ENCODE measurements at regions not wholly inside any gene's neighbourhood (a gene's known extent, or its start where the extent isn't known, plus 50 kb on each side); places are given as distances from the start of the nearest gene placed in this dataset.

GRCh38 chr4:22897520-22898108 lies 204.9 kb downstream of the GBA3 start:
- Histone ChIP-seq H3K4me1 (no peaks in the 10 kb centered on the region), H3K4me3 (ENCODE audit: low read depth, low read length) (no peak overlapping the region), H3K27me3 (no peaks in the 10 kb centered on the region; the same call in 1 of the 2 replicates), H3K36me3 (no peaks in the 10 kb centered on the region), H3K9me3 (no peaks in the 10 kb centered on the region)
- DNase-seq: peak; percentile 19
- peak; percentile 76 for TF ChIP-seq CTCF (IDR thresholded peaks at IDR 0.05; ENCODE audit: low read depth, low read length)

GRCh38 chr4:22895482-22895881 lies 202.7 kb downstream of the GBA3 start:
- Histone ChIP-seq H3K9me3 (no peaks in the 10 kb centered on the region), H3K4me1 (no peaks in the 10 kb centered on the region), H3K27me3 (no peaks in the 10 kb centered on the region; the same call in 1 of the 2 replicates), H3K36me3 (no peaks in the 10 kb centered on the region), H3K4me3 (ENCODE audit: low read depth, low read length) (no peak overlapping the region)
- DNase-seq: no peak
- TF ChIP-seq CTCF (IDR thresholded peaks at IDR 0.05; ENCODE audit: low read depth, low read length): no peak

DNA sequence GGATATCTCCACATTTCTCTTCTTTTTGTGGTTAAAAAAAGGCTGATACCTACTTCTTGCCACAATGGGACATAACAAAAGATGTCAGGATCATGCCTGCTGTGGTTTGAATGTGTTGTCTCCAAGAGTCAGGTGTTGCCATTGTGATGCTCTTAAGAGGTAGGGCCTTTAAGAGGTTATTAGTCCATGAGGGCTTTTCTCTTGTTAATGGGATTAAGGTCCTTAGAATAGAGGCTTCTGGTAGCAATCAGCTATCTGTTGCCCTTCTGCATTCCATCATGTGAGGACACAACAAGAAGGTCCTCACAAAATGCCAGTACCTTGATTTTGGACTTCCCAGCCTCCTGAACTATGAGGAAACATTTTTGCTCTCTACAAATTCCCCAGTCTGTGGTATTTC lies 191.4 kb downstream of the GBA3 start:
- Histone ChIP-seq H3K9me3 (no peaks in the 10 kb centered on the region), H3K4me3 (ENCODE audit: low read depth, low read length) (no peak overlapping the region), H3K36me3 (no peaks in the 10 kb centered on the region), H3K27me3 (no peaks in the 10 kb centered on the region), H3K4me1 (no peaks in the 10 kb centered on the region)
- DNase-seq: no peak
- TF ChIP-seq CTCF (IDR thresholded peaks at IDR 0.05; ENCODE audit: low read depth, low read length): no peak

- H3K27me3 ChIP-seq: no peaks in the 10 kb centered on the region
- DNase-seq: no peak
Observed at GRCh38 chr4:22881411-22881810, 188.7 kb downstream of the GBA3 start.

DNA sequence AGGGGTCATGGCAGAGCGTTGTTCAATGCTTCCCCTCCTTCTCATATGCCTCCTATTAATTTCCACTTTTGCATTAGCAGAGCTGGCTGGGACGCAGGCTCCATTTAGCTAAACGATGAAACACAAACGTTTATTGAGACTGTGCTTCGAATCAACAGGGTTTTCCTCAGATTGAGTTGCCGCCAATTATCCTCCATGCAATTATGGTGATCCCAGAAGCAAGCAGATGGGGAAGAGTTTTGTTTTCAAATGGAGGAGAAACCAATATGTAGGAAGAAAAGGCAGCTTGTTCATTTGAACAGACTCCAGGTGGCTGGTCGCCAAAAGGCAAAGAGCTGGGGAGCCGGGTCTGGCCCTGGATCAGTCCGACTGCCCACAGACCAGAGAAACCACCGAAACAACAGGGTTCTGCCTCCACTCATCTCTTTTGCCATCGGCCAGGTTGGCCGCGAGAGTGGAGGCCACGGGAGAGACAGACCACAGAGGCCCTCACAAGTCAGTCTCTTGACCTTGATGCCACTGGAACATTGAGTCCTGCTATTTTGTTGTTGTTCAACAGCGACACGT lies 184.8 kb downstream of the GBA3 start:
- Histone ChIP-seq H3K27me3 (no peaks in the 10 kb centered on the region), H3K4me1 (no peaks in the 10 kb centered on the region), H3K9me3 (no peaks in the 10 kb centered on the region), H3K36me3 (no peaks in the 10 kb centered on the region), H3K4me3 (ENCODE audit: low read depth, low read length) (no peak overlapping the region)
- no peak for DNase-seq
- TF ChIP-seq CTCF (IDR thresholded peaks at IDR 0.05; ENCODE audit: low read depth, low read length): no peak

More at GRCh38 chr4:22881411-22881810, 188.7 kb downstream of the GBA3 start:
- Histone ChIP-seq H3K9me3 (no peaks in the 10 kb centered on the region), H3K4me3 (ENCODE audit: low read depth, low read length) (no peak overlapping the region), H3K4me1 (no peaks in the 10 kb centered on the region), H3K36me3 (no peaks in the 10 kb centered on the region)
- no peak for TF ChIP-seq CTCF (IDR thresholded peaks at IDR 0.05; ENCODE audit: low read depth, low read length)

DNA sequence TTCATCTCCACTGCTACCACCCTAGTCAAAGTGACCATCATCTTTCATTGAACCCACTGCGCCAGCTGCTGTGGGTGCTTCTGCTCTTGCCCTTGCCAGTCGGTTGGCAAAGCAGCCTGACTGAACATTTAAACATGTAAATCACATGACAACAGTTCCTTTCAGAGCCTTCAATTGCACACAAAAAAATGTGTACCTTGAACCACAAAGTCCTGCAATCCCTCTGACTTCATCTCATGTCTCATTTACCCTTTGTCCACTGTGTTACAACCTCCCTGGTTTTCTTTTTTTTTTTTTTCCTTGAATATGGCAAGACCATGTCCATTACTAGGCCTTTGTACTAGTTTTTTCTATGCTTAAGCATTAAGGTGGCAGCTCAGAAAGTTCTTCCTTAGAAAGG lies 183.5 kb downstream of the GBA3 start:
- Histone ChIP-seq H3K36me3 (no peaks in the 10 kb centered on the region), H3K9me3 (no peaks in the 10 kb centered on the region), H3K4me3 (ENCODE audit: low read depth, low read length) (no peak overlapping the region), H3K4me1 (no peaks in the 10 kb centered on the region), H3K27me3 (no peaks in the 10 kb centered on the region)
- no peak for DNase-seq
- TF ChIP-seq CTCF (IDR thresholded peaks at IDR 0.05; ENCODE audit: low read depth, low read length): no peak

Measured in BE2C (cell line).